ENCODE measurements at regions not wholly inside any gene's neighbourhood (a gene's known extent, or its start where the extent isn't known, plus 50 kb on each side); places are given as distances from the start of the nearest gene placed in this dataset.

DNA sequence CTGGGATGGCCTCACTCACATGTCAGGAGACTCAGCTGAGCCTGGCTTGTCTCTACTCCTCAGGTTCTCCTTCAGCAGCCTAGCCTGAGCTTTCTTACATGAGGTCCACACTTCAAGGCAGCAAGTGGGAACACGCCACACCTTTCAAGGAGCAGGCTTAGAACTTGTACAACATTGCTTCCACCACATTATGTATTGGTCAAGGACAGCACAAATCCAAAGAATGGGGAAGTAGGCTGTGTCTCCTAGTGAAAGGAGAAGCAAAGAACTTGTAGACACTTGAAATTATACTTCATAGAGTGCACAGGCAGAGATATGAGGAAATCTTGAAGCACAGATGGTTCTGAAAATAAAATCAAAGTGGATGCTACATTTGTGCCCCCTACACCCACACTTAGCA, 120.9 kb upstream of the NOCT start:
- no peak for FAIRE-seq
- DNase-seq (ENCODE audit: low spot score in 2 of 2) = no peak

DNA sequence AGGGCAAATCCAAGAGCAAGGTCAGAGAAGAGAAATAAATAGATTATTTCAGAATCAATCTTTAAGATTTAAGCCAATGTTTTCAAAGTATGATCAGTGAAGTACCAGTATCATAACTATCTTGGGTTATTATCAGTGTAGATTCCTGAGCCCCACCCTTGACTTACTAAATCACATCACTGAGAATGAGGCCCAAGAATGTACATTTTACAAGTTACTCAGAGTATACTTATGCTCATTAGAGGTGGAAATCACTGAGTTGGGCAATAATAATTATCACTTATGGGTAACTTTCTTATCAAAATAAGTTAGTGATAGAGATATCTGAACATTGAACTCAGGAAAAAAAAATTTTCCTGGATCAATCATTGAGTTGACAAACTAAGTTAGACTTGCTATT, 121.6 kb upstream of the NOCT start:
- FAIRE-seq = no peak
- no peak for DNase-seq (ENCODE audit: low spot score in 2 of 2)

DNA sequence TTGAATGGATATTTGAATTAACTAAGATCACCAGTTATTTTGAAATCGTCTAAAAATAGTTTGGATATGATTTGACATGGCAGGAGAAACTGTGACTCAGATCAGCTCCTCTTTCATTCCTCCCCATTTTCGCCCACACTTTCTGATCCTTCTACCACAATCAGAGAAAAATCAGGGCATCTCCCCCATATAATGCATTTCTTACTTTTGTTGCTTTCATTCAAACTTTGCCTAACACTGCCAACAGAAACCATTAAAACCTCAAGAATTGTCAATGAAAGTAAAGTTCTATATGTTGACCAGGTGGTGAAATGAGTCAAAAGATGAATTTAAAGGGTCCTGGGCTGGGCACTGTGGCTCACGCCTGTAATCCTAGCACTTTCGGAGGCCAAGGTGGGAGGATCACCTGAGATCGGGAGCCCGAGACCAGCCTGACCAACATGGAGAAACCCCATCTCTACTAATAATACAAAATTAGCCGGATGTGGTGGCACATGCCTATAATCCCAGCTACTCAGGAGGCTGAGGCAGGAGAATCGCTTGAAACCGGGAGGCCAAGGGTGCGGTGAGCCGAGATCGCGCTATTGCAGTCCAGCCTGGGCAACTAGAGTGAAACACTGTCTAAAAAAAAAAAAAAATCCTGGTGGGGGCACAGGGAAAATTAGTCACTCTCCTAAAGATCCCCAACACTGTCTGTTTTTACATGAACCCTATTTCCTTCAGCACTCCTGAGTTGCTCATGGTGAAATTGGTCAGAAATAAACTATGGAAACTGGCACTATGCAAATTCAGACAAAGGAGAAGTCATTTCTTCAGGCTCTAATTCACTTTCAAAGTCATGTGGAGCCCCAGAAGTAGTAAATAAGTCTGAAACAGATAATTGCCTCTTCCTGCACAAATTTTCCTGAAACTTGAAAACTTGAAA, 122.8 kb upstream of the NOCT start:
- FAIRE-seq (no peak), DNase-seq (ENCODE audit: low spot score in 2 of 2) (no peak)

DNA sequence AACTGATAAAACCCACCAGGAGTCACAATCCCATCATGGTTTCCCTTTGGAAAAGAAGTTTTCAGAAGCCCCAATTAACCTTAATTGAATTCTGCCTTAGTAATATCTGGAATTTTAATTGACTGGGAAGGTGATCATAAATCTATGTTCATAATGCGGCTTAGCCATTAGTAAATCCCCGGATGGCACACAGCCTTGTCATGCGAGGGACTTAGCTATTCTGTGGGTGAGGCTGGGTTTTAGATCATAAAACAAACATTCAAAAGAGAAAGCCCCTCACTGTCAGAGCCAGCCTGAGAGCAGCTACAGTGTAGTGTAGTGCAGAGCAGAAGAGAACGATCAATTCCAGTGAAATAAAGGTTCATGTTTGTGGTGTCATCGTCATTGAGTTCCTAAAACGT, 124.0 kb upstream of the NOCT start:
- DNase-seq (ENCODE audit: low spot score in 2 of 2) (no peak), FAIRE-seq (no peak)

DNA sequence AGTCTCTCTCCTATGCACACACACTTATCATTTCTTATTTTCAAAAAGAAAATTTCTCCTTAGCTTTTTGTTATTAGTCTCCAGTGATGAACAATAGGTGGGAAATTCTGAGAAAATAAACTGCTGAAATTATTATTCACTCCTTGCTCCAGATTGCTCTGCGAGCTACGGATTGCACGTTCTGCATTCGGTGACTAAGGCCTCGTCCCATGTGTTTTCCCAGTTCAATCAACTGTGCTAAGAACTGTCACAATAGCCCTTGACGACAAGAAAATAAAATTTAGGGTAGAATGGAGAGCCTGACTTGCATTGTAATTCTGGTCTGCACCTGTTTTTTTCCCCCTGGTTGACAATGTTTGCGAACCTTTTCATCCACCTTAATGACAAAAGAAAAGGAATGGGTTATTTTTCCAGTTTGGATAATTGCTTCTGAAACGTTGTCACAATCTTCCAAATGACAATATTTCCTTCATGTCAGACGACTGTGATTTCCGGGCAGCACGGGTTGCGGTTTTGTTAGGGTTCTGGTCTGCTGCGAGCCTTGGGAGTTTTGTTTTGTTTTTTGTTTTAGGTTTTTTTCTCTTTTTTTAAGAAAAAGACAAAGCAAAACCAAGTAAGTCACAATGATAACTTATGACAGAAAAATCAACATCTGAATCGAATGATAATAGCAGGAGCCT, 124.5 kb upstream of the NOCT start:
- FAIRE-seq (no peak), DNase-seq (ENCODE audit: low spot score in 2 of 2) (no peak)

DNA sequence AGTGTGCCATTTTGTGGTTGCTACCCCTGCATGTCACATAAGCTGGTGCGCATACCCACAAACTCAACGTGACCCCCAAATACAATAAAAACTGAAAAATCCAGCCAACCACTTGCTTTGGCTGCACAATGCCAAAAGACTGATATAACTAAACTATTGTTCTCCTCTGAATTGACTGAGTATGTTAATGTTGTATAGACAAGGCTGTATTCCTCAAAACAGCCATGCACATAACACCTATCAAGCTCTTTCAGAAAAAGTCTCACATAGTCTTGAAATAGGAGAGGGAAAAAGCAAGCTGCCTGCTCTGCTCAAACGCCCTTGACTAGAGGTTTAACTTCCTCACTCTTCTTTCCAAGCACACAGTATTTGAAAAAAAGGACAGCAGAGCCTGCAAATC, 126.4 kb upstream of the NOCT start:
- no peak for DNase-seq (ENCODE audit: low spot score in 2 of 2)
- FAIRE-seq = no peak

DNA sequence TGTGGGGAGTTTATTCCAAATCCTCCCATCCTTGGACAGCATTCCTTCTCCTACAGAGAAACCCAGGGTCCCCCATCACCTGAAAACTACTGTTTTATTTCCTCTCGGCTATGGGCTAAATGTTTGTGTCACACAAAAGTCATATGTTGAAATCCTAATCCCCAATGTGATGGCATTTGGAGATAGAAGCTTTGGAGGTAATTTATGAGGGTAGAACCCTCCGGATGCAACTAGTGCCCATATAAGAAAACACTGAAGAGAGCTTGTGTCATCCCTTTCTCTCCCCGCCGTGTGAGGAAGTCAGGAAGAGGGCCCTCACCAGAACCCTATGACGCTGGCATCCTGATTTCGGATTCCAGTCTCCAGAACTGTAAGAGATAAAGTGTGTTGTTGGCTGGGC, 127.8 kb upstream of the NOCT start:
- FAIRE-seq = no peak

DNA sequence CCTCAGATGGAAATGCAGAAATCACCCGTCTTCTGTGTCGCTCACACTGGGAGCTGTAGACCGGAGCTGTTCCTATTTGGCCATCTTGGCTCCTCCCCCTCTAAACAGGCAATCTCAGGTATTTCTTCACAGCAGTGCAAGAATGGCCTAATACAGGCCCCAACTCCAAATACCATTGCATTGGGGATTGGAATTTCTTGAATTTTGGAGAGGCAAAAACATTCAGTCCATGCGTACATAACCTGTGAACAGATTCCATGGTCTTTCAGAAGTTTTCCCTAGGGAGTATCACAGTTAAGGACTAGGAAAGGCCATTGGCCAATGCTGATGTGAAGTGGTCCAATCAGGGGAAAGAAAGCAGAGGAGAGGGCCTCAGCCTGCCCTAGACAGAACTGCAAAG, 128.2 kb upstream of the NOCT start:
- no peak for FAIRE-seq
- DNase-seq (ENCODE audit: low spot score in 2 of 2) = no peak

More for the DNA sequence above, 127.8 kb upstream of the NOCT start:
- no peak for DNase-seq (ENCODE audit: low spot score in 2 of 2)

DNA sequence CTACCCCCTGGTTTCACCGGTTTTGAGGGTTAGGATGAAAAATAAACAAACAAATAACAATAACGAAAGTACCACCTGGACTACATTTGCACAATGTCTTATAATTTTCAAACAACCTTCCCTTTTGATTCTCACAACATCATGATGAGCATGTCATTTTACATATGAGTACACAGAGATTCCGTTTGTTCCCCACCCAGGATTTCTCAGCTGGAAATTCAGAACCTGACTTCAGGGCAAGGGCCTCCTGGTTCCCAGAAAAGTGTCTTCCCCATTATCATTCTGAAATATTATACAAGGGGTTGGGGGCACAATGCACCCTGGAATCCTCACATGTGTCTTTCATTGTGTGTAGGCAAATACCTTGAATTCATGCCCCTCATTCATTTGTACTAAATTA, 135.8 kb upstream of the NOCT start:
- no peak for FAIRE-seq

DNA sequence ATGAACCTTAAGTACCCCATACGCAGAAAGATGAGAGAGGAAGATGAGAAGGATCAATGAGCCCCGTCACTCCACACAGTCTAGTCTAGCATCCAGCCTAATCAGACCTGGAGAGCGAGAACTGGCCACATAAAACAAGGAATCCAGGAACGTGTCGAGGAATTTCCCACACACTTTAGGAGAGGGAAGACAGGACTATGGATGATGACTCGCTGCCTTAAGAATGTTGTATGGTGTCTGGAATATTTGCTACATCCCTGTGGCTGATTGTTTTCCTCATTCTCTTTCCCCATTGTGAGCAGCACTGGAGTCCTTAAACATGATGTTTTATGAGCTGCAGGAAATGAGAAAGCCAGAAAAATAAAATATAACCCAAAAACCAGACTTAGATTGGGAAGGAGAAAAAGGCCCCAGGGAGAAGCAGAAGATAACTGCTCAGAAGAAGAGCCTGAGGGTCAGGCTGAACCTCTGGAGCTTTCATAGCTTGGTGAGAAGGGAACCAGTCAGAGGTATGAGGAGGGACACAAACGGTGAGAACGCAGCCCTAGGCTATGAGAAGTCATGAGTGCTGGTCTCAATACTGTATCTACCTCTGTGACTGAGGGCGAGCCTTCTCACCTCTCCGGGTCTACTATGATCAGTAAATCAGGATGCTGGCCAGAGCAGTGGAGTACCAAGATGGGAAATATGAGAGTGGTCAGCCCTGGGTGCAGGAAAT, 139.5 kb upstream of the NOCT start:
- no peak for FAIRE-seq

More for the DNA sequence above, 135.8 kb upstream of the NOCT start:
- no peak for DNase-seq (ENCODE audit: low spot score in 2 of 2)

DNA sequence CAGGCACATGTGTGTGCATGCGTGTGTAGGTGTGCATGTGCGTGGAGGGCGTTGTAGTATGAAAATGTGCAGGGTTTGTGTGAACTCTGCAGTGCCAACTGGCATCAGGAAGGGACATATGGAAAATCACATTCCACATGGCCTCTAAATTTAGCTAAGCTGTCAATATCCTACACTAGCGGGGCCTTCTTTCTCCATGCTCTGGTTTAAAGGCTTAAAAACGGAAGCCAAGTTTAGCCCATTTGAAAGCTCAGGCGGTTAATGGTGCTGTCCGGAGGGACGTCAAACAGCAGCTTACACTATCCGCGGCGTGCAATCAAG, 144.1 kb upstream of the NOCT start:
- DNase-seq (ENCODE audit: low spot score in 2 of 2) (no peak), FAIRE-seq (no peak)

More for the DNA sequence above, 139.5 kb upstream of the NOCT start:
- DNase-seq (ENCODE audit: low spot score in 2 of 2) = no peak

DNA sequence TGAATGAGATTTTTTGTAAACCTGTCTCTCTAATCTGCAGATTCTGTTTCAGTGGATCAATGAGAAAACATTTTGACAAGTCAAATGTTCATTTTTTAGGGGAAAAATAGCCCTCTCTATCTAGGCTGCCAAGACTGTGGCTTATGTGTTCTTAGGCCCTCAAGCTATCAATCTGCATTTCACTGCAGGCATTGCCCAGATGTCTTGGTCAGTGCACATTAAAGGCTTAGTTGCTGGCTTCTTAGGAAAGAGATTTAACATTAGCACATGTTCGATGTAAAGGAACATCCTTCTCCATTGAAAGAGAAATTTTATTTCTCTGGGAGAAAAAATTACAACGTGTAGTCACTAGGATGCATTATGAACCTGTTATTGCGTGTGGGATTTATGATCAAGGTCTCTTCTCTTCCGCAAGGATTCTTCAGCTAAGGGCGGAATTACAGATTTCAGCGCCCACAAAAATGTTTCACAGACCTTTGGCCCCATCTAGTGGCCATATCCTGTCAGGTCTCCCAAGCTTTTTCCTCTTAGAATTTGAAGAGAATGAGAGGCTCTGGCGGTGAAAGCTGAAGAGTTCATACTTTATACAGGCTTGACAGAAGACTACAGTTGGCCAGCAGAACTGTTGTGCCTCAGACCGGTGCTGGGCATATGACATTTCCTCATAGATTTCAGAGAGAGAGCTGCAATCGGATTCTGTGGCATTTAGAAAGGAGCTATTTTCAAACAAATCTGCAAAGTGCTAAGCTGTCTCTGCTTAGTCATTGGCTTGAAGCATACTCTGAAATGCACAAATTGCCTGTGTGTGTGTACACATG, 144.6 kb upstream of the NOCT start:
- DNase-seq (ENCODE audit: low spot score in 2 of 2) = peak in 1 of 2 donors; percentile 53
- peak; percentile 69 for FAIRE-seq

DNA sequence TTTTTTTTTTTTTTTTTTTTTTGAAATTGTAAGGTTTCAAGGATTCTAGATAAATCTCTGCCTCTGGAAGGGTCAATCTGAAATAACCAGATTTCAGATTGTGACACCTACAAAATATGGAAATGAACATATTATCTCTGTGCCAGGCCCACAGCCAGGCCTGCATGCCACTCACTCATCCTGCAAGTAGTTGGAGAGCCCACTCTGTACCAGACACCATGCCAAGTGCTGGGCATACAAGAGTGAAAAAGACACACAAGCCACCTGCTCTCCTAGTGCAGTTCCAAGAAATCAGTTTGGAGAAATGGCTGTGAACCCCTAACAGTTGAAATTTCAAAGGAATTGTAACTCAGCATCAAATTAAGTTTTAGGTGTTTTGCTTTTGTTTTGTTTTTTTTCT, 145.9 kb upstream of the NOCT start:
- FAIRE-seq = no peak
- no peak for DNase-seq (ENCODE audit: low spot score in 2 of 2)

DNA sequence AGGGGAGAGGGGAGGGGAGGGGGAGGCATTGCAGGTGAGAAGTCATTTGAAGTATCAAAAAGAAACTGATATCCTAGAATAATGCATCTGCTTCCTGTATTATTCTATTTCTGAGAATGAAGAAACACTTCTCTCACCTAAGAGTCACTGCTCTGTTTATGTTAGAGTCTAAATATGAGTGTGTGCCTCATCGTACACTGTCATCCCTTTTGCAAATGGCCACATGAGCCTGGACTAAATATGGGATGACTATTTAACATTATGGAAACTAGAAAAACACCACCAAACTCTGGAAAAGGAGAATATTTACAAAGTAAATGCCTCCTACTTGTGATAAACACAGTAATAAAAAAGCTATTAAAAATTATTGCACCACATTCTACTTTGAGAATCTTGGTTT, 146.4 kb upstream of the NOCT start:
- no peak for FAIRE-seq
- DNase-seq (ENCODE audit: low spot score in 2 of 2) = no peak

DNA sequence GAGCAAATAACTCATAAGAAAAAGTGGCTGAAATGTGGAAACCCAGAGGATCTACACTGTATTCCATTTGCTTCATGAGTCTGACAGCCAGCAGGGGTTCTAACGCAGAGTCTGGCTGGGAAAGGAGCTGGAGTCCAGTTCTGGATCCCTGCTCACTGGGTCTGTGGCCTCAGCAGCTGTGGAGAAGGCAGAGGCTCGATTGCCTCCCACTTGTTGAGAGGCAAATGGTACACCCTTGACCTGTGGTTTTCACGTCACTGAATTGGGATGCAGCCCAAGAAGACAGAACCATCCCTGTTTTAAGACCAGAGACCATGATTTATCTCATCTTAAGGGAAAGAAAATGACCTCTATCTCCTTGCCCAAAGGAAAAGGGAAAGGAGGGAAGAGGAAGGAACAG, 147.0 kb upstream of the NOCT start:
- FAIRE-seq (no peak), DNase-seq (ENCODE audit: low spot score in 2 of 2) (no peak)

DNA sequence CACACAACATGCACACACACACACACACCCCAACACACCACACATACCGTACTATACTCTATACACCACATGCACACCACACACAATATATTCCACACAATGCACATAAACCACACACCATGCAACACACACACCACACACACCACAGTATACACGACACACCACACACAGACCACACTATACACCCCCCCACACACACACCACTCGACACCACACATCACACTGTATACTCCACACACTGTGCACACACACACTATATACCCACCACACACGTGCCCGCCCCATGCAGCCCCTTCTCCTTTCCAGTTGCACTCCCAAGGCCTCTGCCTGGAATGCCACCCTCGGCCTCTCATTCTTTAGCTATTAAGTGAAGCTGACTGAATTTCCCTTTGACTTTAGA, 148.2 kb upstream of the NOCT start:
- FAIRE-seq = no peak

DNA sequence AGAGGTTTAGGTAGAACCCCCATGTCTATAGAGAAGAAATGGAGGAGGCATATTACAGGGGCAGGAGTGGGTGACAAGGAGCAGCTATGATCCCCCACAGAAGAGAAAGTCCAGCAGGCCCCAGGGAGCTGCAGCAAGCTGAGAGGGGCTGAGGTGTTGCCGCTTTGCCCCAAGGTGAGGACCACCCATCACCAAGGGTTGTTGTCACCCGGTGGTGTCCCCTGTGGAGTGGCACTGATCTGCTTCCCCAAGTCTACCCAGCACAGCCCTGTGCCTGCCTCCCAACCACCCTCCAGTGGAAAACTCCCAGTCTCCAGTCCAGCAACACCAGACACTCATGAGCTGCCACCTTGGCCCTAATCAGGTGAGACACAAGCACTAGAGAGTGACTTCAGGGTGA, 149.3 kb upstream of the NOCT start:
- no peak for DNase-seq (ENCODE audit: low spot score in 2 of 2)
- FAIRE-seq = no peak

More for the DNA sequence above, 148.2 kb upstream of the NOCT start:
- no peak for DNase-seq (ENCODE audit: low spot score in 2 of 2)

DNA sequence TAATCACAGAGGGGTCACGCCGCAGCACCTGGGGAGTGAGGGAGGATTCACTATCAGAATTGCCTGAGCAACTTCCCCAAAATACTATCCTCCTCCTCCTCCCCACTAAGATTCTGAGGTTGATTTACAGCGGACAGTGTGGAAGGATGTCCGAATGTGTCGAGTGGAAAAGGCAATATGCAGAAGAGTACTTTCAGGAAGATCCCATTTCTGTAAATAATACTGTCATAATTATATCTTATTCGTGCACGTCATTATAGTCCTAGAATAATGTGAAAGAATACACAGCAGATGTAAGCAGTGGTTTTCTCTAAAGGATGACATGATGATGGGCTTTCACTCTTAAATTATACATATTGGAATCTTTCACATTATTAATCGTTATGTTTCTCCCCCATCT, 149.8 kb upstream of the NOCT start:
- FAIRE-seq (no peak), DNase-seq (ENCODE audit: low spot score in 2 of 2) (no peak)

DNA sequence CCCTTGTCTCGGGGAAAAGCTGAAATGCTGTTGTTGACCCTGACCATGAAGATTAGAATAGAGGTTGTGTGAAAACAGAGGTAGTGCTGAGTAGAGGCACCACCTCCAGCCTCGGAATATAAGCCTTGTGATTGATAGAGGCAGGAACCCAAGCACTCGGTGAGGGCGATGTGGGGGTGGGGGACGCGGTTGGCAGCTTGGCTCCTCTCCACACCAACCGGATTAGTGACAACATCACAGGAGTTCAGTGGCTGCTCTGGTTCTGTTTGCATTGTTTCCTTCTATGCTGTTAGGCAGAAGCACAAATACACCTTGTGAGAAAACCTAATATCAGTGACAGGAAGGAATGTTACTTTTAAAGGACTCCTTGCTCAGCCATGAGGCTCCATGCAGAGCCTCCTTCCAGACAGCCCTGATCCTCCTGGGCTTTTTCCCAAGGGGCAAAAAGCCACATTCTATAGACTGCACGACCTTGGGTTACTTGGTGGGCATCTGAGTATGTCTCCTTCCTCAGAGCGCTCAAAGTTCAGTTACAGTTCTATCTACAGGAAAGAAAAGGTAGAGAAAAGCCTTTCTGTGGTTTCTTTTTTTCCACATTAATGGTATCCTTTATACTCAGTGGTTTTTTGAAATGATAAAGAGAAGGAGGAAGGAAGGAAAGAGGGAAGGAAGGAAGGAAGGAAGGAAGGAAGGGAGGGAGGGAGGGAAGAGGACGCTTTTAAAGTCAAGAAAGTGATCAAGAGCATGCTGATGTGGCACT, 150.4 kb upstream of the NOCT start:
- FAIRE-seq (no peak), DNase-seq (ENCODE audit: low spot score in 2 of 2) (no peak)

DNA sequence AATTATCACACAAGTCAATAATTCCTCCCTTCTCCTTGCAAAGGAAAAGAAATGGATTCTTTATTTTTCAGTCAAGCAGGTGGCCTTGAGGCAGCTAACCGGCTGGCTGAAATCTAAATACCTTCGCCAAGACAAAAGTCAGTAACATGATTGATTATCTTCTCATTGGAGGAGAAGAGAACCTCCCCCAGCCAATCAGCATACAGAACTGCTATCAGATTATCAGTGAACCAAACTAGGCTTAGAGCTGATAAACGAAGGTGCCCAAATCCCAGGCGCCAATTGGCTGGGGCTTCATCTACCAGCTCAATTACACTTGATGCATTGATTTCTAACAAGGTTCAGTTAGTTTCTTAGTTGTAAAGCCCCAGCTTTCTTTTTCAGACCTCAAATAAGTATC, 152.4 kb upstream of the NOCT start:
- DNase-seq (ENCODE audit: low spot score in 2 of 2) = no peak
- FAIRE-seq = no peak
